ENCODE measurements at regions not wholly inside any gene's neighbourhood (a gene's known extent, or its start where the extent isn't known, plus 50 kb on each side); places are given as distances from the start of the nearest gene placed in this dataset.

- no peak overlapping the region for H2BK12ac ChIP-seq (ENCODE audit: low read length in 2 of 2)
- H3K79me1 ChIP-seq (replicated peaks; ENCODE audit: low read length, poor library complexity, severe bottlenecking) = no peaks in the 10 kb centered on the region
- H4K91ac ChIP-seq (ENCODE audit: low read length) = no peak overlapping the region
- no peak overlapping the region for H3K14ac ChIP-seq (ENCODE audit: low read length in 2 of 2)
- no peak overlapping the region for H3K4ac ChIP-seq (ENCODE audit: low read depth in 1 of 2, low read length in 2 of 2)
- H3K18ac ChIP-seq (ENCODE audit: low read depth in 1 of 2, low read length in 2 of 2) = no peak overlapping the region
- H3K36me3 ChIP-seq (ENCODE audit: control insufficient read depth in 1 of 2, insufficient read depth in 2 of 2, low read depth in 1 of 2, low read length in 2 of 2) = no peaks in the 10 kb centered on the region
- H2BK120ac ChIP-seq (ENCODE audit: low read depth, low read length) = no peak overlapping the region
- no peak overlapping the region for H3K4me3 ChIP-seq (ENCODE audit: insufficient read depth in 1 of 2, low read depth in 1 of 2, low read length in 2 of 2)
- H3K9ac ChIP-seq (ENCODE audit: low read length) = no peak overlapping the region
- no peak overlapping the region for H2AFZ ChIP-seq (ENCODE audit: low read depth, low read length)
- H3K27me3 ChIP-seq (ENCODE audit: control insufficient read depth in 1 of 2, insufficient read depth in 1 of 2, low read length in 2 of 2) = no peaks in the 10 kb centered on the region
- no peak overlapping the region for H2BK15ac ChIP-seq (ENCODE audit: low read depth, poor library complexity, severe bottlenecking)
- no peak overlapping the region for H3K27ac ChIP-seq (ENCODE audit: low read length, poor library complexity, severe bottlenecking)
- H2BK5ac ChIP-seq (ENCODE audit: low read depth, low read length, poor library complexity, severe bottlenecking) = no peak overlapping the region
- H3K23ac ChIP-seq (ENCODE audit: low read length in 2 of 2) = no peak overlapping the region
- 100% methylated on average over 1 of the region's 1 CpG for WGBS
- no peak overlapping the region for H2AK5ac ChIP-seq (ENCODE audit: low read length, severe bottlenecking)
- no peak for DNase-seq
- no peak overlapping the region for H3K4me2 ChIP-seq (ENCODE audit: low read length, poor library complexity, severe bottlenecking)
- H4K8ac ChIP-seq (ENCODE audit: low read length) = no peak overlapping the region
- H3K9me3 ChIP-seq (ENCODE audit: control insufficient read depth, low read length) = peaks cover 4% of the 10 kb centered on the region
- no peaks in the 10 kb centered on the region for H3K4me1 ChIP-seq (ENCODE audit: control insufficient read depth, insufficient read depth, low read depth, low read length)
These were observed 315.5 kb downstream of the TLE3 start for GRCh38 chr15:69782139-69782658.

GRCh38 chr15:69782809-69783208, 314.9 kb downstream of the TLE3 start:
- WGBS = 94% methylated on average over 3 of the region's 5 CpGs
- Histone ChIP-seq H3K4me2 (ENCODE audit: low read length, poor library complexity, severe bottlenecking) (no peak overlapping the region), H2AFZ (ENCODE audit: low read depth, low read length) (no peak overlapping the region), H3K79me1 (replicated peaks; ENCODE audit: low read length, poor library complexity, severe bottlenecking) (no peaks in the 10 kb centered on the region), H3K4me3 (ENCODE audit: insufficient read depth in 1 of 2, low read depth in 1 of 2, low read length in 2 of 2) (no peak overlapping the region), H3K36me3 (ENCODE audit: control insufficient read depth in 1 of 2, insufficient read depth in 2 of 2, low read depth in 1 of 2, low read length in 2 of 2) (no peaks in the 10 kb centered on the region), H3K4me1 (ENCODE audit: control insufficient read depth, insufficient read depth, low read depth, low read length) (no peaks in the 10 kb centered on the region), H2BK12ac (ENCODE audit: low read length in 2 of 2) (peak overlapping the region in 1 of 2 experiments; percentile 57), H3K27ac (ENCODE audit: low read length, poor library complexity, severe bottlenecking) (no peak overlapping the region), H4K8ac (ENCODE audit: low read length) (no peak overlapping the region), H3K27me3 (ENCODE audit: control insufficient read depth in 1 of 2, insufficient read depth in 1 of 2, low read length in 2 of 2) (peaks cover 0 to 3% of the 10 kb centered on the region in 2 experiments), H4K91ac (ENCODE audit: low read length) (no peak overlapping the region), H2BK120ac (ENCODE audit: low read depth, low read length) (no peak overlapping the region), H2AK5ac (ENCODE audit: low read length, severe bottlenecking) (no peak overlapping the region), H2BK15ac (ENCODE audit: low read depth, poor library complexity, severe bottlenecking) (no peak overlapping the region), H2BK5ac (ENCODE audit: low read depth, low read length, poor library complexity, severe bottlenecking) (no peak overlapping the region), H3K9ac (ENCODE audit: low read length) (no peak overlapping the region), H3K4ac (ENCODE audit: low read depth in 1 of 2, low read length in 2 of 2) (no peak overlapping the region), H3K14ac (ENCODE audit: low read length in 2 of 2) (no peak overlapping the region), H3K23ac (ENCODE audit: low read length in 2 of 2) (no peak overlapping the region), H3K9me3 (ENCODE audit: control insufficient read depth, low read length) (no peaks in the 10 kb centered on the region), H3K18ac (ENCODE audit: low read depth in 1 of 2, low read length in 2 of 2) (no peak overlapping the region)
- DNase-seq = no peak

- Histone ChIP-seq H4K91ac (ENCODE audit: low read length) (no peak overlapping the region), H3K79me1 (replicated peaks; ENCODE audit: low read length, poor library complexity, severe bottlenecking) (no peaks in the 10 kb centered on the region), H3K4me3 (ENCODE audit: insufficient read depth in 1 of 2, low read depth in 1 of 2, low read length in 2 of 2) (no peak overlapping the region), H2BK15ac (ENCODE audit: low read depth, poor library complexity, severe bottlenecking) (no peak overlapping the region), H3K14ac (ENCODE audit: low read length in 2 of 2) (no peak overlapping the region), H2BK5ac (ENCODE audit: low read depth, low read length, poor library complexity, severe bottlenecking) (no peak overlapping the region), H2BK12ac (ENCODE audit: low read length in 2 of 2) (no peak overlapping the region), H3K36me3 (ENCODE audit: control insufficient read depth in 1 of 2, insufficient read depth in 2 of 2, low read depth in 1 of 2, low read length in 2 of 2) (no peaks in the 10 kb centered on the region), H3K4ac (ENCODE audit: low read depth in 1 of 2, low read length in 2 of 2) (no peak overlapping the region), H3K4me1 (ENCODE audit: control insufficient read depth, insufficient read depth, low read depth, low read length) (no peaks in the 10 kb centered on the region), H2AK5ac (ENCODE audit: low read length, severe bottlenecking) (no peak overlapping the region), H3K27ac (ENCODE audit: low read length, poor library complexity, severe bottlenecking) (no peak overlapping the region), H2BK120ac (ENCODE audit: low read depth, low read length) (no peak overlapping the region), H3K23ac (ENCODE audit: low read length in 2 of 2) (no peak overlapping the region), H2AFZ (ENCODE audit: low read depth, low read length) (no peak overlapping the region), H3K18ac (ENCODE audit: low read depth in 1 of 2, low read length in 2 of 2) (no peak overlapping the region), H4K8ac (ENCODE audit: low read length) (no peak overlapping the region), H3K4me2 (ENCODE audit: low read length, poor library complexity, severe bottlenecking) (no peak overlapping the region), H3K9ac (ENCODE audit: low read length) (no peak overlapping the region), H3K27me3 (ENCODE audit: control insufficient read depth in 1 of 2, insufficient read depth in 1 of 2, low read length in 2 of 2) (peaks cover 0 to 4% of the 10 kb centered on the region in 2 experiments), H3K9me3 (ENCODE audit: control insufficient read depth, low read length) (no peaks in the 10 kb centered on the region)
- DNase-seq = no peak
- WGBS = 71% methylated on average over 2 of the region's 9 CpGs
These were observed 314.5 kb downstream of the TLE3 start for GRCh38 chr15:69783211-69783610.

- no peaks in the 10 kb centered on the region for H3K79me1 ChIP-seq (replicated peaks; ENCODE audit: low read length, poor library complexity, severe bottlenecking)
These were observed 312.7 kb downstream of the TLE3 start for GRCh38 chr15:69784798-69785566.

More at GRCh38 chr15:69784798-69785566, 312.7 kb downstream of the TLE3 start:
- H3K27ac ChIP-seq (ENCODE audit: low read length, poor library complexity, severe bottlenecking) = no peak overlapping the region
- no peak overlapping the region for H4K8ac ChIP-seq (ENCODE audit: low read length)
- H3K23ac ChIP-seq (ENCODE audit: low read length in 2 of 2) = no peak overlapping the region
- no peak overlapping the region for H3K4ac ChIP-seq (ENCODE audit: low read depth in 1 of 2, low read length in 2 of 2)
- peak overlapping the region in 1 of 2 experiments; percentile 9 for H3K4me3 ChIP-seq (ENCODE audit: insufficient read depth in 1 of 2, low read depth in 1 of 2, low read length in 2 of 2)
- no peak overlapping the region for H2BK12ac ChIP-seq (ENCODE audit: low read length in 2 of 2)
- no peak overlapping the region for H3K14ac ChIP-seq (ENCODE audit: low read length in 2 of 2)
- H3K4me1 ChIP-seq (ENCODE audit: control insufficient read depth, insufficient read depth, low read depth, low read length) = no peaks in the 10 kb centered on the region
- no peak overlapping the region for H2BK15ac ChIP-seq (ENCODE audit: low read depth, poor library complexity, severe bottlenecking)
- no peak overlapping the region for H3K18ac ChIP-seq (ENCODE audit: low read depth in 1 of 2, low read length in 2 of 2)
- H3K27me3 ChIP-seq (ENCODE audit: control insufficient read depth in 1 of 2, insufficient read depth in 1 of 2, low read length in 2 of 2) = peaks cover 7 to 9% of the 10 kb centered on the region in 2 experiments
- no peak overlapping the region for H3K4me2 ChIP-seq (ENCODE audit: low read length, poor library complexity, severe bottlenecking)
- no peaks in the 10 kb centered on the region for H3K36me3 ChIP-seq (ENCODE audit: control insufficient read depth in 1 of 2, insufficient read depth in 2 of 2, low read depth in 1 of 2, low read length in 2 of 2)
- no peak overlapping the region for H2BK120ac ChIP-seq (ENCODE audit: low read depth, low read length)
- WGBS = 57% methylated on average over 4 of the region's 5 CpGs
- no peak overlapping the region for H2BK5ac ChIP-seq (ENCODE audit: low read depth, low read length, poor library complexity, severe bottlenecking)
- peak; percentile 33 for DNase-seq
- no peak overlapping the region for H4K91ac ChIP-seq (ENCODE audit: low read length)
- H3K9me3 ChIP-seq (ENCODE audit: control insufficient read depth, low read length) = no peaks in the 10 kb centered on the region
- H2AK5ac ChIP-seq (ENCODE audit: low read length, severe bottlenecking) = no peak overlapping the region
- H2AFZ ChIP-seq (ENCODE audit: low read depth, low read length) = no peak overlapping the region
- H3K9ac ChIP-seq (ENCODE audit: low read length) = peak overlapping the region; percentile 5
